Panc1 (cell line): ENCODE measurements at regions not wholly inside any gene's neighbourhood (a gene's known extent, or its start where the extent isn't known, plus 50 kb on each side); places are given as distances from the start of the nearest gene placed in this dataset.

Source experiments
- ATAC-seq: fragments of 200-7000 bp; cut with Tn5 transposase; 2 replicates; pipeline ENCODE4 v1.9.1; 2020; ENCODE audit warnings: mild to moderate bottlenecking, moderate library complexity
- BruUV-seq: library from RNA; stranded (reverse); fragments of 400-500 nt; replicated peaks from 2 replicates; lab custom pipeline; 2021; lab: Mats Ljungman, UMichigan
- CTCF ChIA-PET: fragments of 300-600 bp; sonication (Branson Sonifier 250); formaldehyde crosslinking; loops from one replicate; lab custom pipeline; 2022; ENCODE audit warnings: antibody characterized with exemption; lab: Charles Lee
- POLR2A ChIA-PET: fragments of 300-600 bp; sonication (Branson Sonifier 250); formaldehyde crosslinking; loops from one replicate; lab custom pipeline; 2022; ENCODE audit warnings: antibody characterized with exemption; lab: Charles Lee
- DNase-seq: peaks from one replicate; pipeline ENCODE4 v3.0.0-alpha.2; 2010; ENCODE audit warnings: low read depth, low spot score
- H3K27ac ChIP-seq: 2 replicates; pipeline ENCODE4 v1.5.1; 2011; ENCODE audit warnings: mild to moderate bottlenecking, low read length, inconsistent platforms
- H3K27me3 ChIP-seq: fragments of 200-500 bp; sonication (Bioruptor generic); 2 replicates; pipeline ENCODE4 v1.6.0; 2014; ENCODE audit warnings: low read length, inconsistent platforms; ENCODE audit not compliant: control insufficient read depth, insufficient read depth
- H3K36me3 ChIP-seq: fragments of 200-500 bp; sonication (Bioruptor generic); 2 replicates; pipeline ENCODE4 v1.5.1; 2014; ENCODE audit warnings: inconsistent platforms, mild to moderate bottlenecking, low read length, moderate library complexity; ENCODE audit not compliant: control insufficient read depth, insufficient read depth
- H3K4me1 ChIP-seq: 2 replicates; pipeline ENCODE4 v1.5.1; 2011; ENCODE audit warnings: inconsistent platforms, mild to moderate bottlenecking, low read length, moderate library complexity; ENCODE audit not compliant: control insufficient read depth, insufficient read depth
- H3K4me3 ChIP-seq, 2 experiments: 2 replicates each; pipeline ENCODE4 v1.5.1; 2011 to 2012; ENCODE audit warnings: low read depth in 2 of 2, low read length in 2 of 2, mild to moderate bottlenecking in 2 of 2, inconsistent platforms in 1 of 2, moderate library complexity in 1 of 2
- H3K9me3 ChIP-seq: fragments of 200-500 bp; sonication (Bioruptor generic); 2 replicates; pipeline ENCODE4 v1.5.1; 2014; ENCODE audit warnings: low read depth, mild to moderate bottlenecking, inconsistent platforms, low read length, moderate library complexity; ENCODE audit not compliant: control insufficient read depth, insufficient read depth
- POLR2AphosphoS5 ChIP-seq: IDR thresholded peaks from 2 replicates; pipeline ENCODE4 v1.6.1; 2012; ENCODE audit warnings: mild to moderate bottlenecking, low read depth, low read length, moderate library complexity
- SIN3A ChIP-seq: IDR thresholded peaks from 2 replicates; pipeline ENCODE4 v1.6.1; 2012; ENCODE audit warnings: low read depth, mild to moderate bottlenecking, low read length, moderate library complexity, borderline replicate concordance; ENCODE audit not compliant: insufficient read depth
- TCF7L2 ChIP-seq: IDR thresholded peaks from 2 replicates; pipeline ENCODE4 v1.6.1; 2011; ENCODE audit warnings: mild to moderate bottlenecking, low read depth, low read length, inconsistent platforms
- in situ Hi-C: cut with HindIII; loops from 2 replicates; pipeline ENCODE4 v1.10.0; 2016; ENCODE audit warnings: low sequenced_read_pairs, low pct_unique_long_range_greater_than_20kb
- intact Hi-C: fragments of 100-400 bp; cut with micrococcal nuclease; formaldehyde crosslinking; loops from one replicate; pipeline ENCODE4 v1.10.0; 2022; ENCODE audit not compliant: unreplicated experiment
- TF ChIP-seq, protein P1 (sequence below): fragments of 450-650 bp; IDR thresholded peaks from 2 replicates; pipeline ENCODE4 v1.5.1; 2017; ENCODE audit warnings: mild to moderate bottlenecking
- TF ChIP-seq, protein P2 (sequence below), 2 experiments: IDR thresholded peaks; 2 replicates each; pipeline ENCODE4 v1.6.1; 2011 to 2012; ENCODE audit warnings: low read depth in 2 of 2, control low read depth in 1 of 2, low read length in 1 of 2, mild to moderate bottlenecking in 1 of 2, moderate library complexity in 1 of 2; ENCODE audit not compliant: insufficient read depth in 1 of 2

DNA sequence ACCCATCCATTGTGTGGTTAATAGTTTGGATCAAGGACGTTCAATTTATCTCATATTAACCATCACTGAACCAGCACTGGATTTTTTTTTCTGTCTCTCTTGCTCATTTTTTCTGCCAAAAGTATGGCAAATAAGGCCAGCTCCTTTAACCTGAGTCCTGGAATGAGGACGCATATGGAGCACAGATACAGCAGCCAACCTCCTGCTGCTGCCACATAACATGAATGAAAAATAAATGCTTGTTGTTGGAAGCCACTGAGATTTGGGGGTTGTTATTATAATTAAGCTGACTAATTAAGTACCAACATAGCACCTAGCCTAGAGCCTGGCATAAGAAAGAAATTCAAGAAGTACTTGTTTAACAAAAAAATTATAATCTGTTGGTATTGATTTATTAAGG is 335.3 kb upstream of the DUSP10 start:
- no peak for DNase-seq
- Histone ChIP-seq H3K4me3 (no peak overlapping the region), H3K27me3 (no peaks in the 10 kb centered on the region), H3K9me3 (no peaks in the 10 kb centered on the region), H3K4me1 (no peaks in the 10 kb centered on the region), H3K27ac (no peak overlapping the region), H3K36me3 (no peaks in the 10 kb centered on the region)
- in situ Hi-C loops (no loop called here), intact Hi-C loops (no loop called here)
- TF ChIP-seq, protein P1, sequence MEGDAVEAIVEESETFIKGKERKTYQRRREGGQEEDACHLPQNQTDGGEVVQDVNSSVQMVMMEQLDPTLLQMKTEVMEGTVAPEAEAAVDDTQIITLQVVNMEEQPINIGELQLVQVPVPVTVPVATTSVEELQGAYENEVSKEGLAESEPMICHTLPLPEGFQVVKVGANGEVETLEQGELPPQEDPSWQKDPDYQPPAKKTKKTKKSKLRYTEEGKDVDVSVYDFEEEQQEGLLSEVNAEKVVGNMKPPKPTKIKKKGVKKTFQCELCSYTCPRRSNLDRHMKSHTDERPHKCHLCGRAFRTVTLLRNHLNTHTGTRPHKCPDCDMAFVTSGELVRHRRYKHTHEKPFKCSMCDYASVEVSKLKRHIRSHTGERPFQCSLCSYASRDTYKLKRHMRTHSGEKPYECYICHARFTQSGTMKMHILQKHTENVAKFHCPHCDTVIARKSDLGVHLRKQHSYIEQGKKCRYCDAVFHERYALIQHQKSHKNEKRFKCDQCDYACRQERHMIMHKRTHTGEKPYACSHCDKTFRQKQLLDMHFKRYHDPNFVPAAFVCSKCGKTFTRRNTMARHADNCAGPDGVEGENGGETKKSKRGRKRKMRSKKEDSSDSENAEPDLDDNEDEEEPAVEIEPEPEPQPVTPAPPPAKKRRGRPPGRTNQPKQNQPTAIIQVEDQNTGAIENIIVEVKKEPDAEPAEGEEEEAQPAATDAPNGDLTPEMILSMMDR = no peak
- TF ChIP-seq, protein P2, sequence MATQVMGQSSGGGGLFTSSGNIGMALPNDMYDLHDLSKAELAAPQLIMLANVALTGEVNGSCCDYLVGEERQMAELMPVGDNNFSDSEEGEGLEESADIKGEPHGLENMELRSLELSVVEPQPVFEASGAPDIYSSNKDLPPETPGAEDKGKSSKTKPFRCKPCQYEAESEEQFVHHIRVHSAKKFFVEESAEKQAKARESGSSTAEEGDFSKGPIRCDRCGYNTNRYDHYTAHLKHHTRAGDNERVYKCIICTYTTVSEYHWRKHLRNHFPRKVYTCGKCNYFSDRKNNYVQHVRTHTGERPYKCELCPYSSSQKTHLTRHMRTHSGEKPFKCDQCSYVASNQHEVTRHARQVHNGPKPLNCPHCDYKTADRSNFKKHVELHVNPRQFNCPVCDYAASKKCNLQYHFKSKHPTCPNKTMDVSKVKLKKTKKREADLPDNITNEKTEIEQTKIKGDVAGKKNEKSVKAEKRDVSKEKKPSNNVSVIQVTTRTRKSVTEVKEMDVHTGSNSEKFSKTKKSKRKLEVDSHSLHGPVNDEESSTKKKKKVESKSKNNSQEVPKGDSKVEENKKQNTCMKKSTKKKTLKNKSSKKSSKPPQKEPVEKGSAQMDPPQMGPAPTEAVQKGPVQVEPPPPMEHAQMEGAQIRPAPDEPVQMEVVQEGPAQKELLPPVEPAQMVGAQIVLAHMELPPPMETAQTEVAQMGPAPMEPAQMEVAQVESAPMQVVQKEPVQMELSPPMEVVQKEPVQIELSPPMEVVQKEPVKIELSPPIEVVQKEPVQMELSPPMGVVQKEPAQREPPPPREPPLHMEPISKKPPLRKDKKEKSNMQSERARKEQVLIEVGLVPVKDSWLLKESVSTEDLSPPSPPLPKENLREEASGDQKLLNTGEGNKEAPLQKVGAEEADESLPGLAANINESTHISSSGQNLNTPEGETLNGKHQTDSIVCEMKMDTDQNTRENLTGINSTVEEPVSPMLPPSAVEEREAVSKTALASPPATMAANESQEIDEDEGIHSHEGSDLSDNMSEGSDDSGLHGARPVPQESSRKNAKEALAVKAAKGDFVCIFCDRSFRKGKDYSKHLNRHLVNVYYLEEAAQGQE (IDR thresholded peaks at IDR 0.05; ENCODE audit: insufficient read depth in 1 of 2, low read depth in 2 of 2, low read length in 1 of 2) = no peak
- TF ChIP-seq POLR2AphosphoS5 = no peak
- TF ChIP-seq TCF7L2 = no peak
- TF ChIP-seq SIN3A = no peak
- POLR2A ChIA-PET = no interaction called here
- ATAC-seq = no peak
- no TSS peak for BruUV-seq
- CTCF ChIA-PET = no interaction called here

DNA sequence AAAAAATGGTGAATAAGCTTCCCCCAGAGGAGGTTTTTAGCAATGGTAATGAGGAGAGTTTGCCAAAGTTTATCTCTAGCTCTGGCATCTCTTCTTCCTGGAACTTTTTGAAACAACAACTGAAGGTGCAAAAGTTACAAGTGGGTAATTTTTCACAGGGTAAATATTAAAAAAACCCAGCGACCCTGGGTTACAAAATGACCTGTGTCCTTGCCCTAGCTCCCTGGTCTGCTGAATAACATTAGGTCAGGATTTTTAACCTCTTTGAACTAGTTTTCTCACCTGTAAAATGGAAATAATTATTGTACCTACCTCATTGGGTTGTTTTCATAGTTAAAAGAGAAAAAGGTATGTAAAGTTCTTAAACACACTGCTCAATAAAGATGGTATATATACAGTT is 332.4 kb upstream of the DUSP10 start:
- no peaks in the 10 kb centered on the region for H3K9me3 ChIP-seq
- no peaks in the 10 kb centered on the region for H3K36me3 ChIP-seq
- no peaks in the 10 kb centered on the region for H3K27me3 ChIP-seq
- no peak overlapping the region for H3K4me3 ChIP-seq
- DNase-seq = no peak
- POLR2A ChIA-PET = no interaction called here
- H3K27ac ChIP-seq = no peak overlapping the region
- in situ Hi-C loops (no loop called here), intact Hi-C loops (no loop called here)
- CTCF ChIA-PET = no interaction called here
- ATAC-seq = no peak
- BruUV-seq = no TSS peak
- no peaks in the 10 kb centered on the region for H3K4me1 ChIP-seq
- TF ChIP-seq, protein P1 = no peak
- TF ChIP-seq, protein P2 (IDR thresholded peaks at IDR 0.05; ENCODE audit: insufficient read depth in 1 of 2, low read depth in 2 of 2, low read length in 1 of 2) = no peak
- TF ChIP-seq POLR2AphosphoS5 (no peak), TCF7L2 (no peak), SIN3A (no peak)
